GM10248 (cell line): ENCODE measurements at regions not wholly inside any gene's neighbourhood (a gene's known extent, or its start where the extent isn't known, plus 50 kb on each side); places are given as distances from the start of the nearest gene placed in this dataset.
"Not testable (repeated sequence)": the region's sequence is repeated elsewhere in the genome, so short reads cannot be mapped to it uniquely, and the experiment has no call there.

ENCODE experiments used
- CTCF ChIA-PET: fragments of 300-600 bp; sonication (Branson Sonifier 250); formaldehyde crosslinking; extraction: SDS; loops from one replicate; lab custom pipeline; 2021; ENCODE audit warnings: antibody characterized with exemption; lab: Yijun Ruan, JAX
- POLR2A ChIA-PET: fragments of 350-650 bp; sonication (Branson Sonifier 250); formaldehyde crosslinking; extraction: SDS; loops from one replicate; lab custom pipeline; 2020; ENCODE audit warnings: antibody characterized with exemption; lab: Yijun Ruan, JAX
- DNase-seq: peaks from one replicate; pipeline ENCODE4 v3.0.0; 2012; ENCODE audit errors: extremely low spot score
- TF ChIP-seq, protein P1 (sequence below): IDR thresholded peaks from 2 replicates; pipeline ENCODE4 v1.5.1; 2012; ENCODE audit warnings: mild to moderate bottlenecking, low read depth; ENCODE audit errors: extremely low read depth, missing control alignments, control extremely low read depth

DNA sequence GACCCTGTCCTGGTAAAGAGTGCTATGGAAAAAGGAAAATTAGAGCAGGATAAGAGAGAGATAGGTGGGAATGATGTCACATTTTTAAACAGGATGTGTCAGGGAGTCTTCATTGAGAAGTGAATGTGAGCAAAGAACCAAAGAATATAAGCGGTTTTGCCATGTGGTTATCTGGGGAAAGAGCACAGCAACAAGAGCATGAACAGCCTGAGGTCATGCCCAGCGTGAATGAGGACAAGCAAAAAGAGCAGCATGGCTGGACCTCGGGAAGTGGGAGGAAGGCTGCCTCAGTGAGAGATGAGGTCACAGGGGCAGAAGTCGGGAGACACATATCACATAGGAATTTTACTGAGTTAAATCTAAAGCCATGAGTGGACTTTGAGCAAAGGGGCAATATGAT, 82.8 kb upstream of the HES1 start:
- CTCF ChIA-PET: no interaction called here
- no peak for DNase-seq
- POLR2A ChIA-PET: no interaction called here
- TF ChIP-seq, protein P1, sequence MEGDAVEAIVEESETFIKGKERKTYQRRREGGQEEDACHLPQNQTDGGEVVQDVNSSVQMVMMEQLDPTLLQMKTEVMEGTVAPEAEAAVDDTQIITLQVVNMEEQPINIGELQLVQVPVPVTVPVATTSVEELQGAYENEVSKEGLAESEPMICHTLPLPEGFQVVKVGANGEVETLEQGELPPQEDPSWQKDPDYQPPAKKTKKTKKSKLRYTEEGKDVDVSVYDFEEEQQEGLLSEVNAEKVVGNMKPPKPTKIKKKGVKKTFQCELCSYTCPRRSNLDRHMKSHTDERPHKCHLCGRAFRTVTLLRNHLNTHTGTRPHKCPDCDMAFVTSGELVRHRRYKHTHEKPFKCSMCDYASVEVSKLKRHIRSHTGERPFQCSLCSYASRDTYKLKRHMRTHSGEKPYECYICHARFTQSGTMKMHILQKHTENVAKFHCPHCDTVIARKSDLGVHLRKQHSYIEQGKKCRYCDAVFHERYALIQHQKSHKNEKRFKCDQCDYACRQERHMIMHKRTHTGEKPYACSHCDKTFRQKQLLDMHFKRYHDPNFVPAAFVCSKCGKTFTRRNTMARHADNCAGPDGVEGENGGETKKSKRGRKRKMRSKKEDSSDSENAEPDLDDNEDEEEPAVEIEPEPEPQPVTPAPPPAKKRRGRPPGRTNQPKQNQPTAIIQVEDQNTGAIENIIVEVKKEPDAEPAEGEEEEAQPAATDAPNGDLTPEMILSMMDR: no peak

DNA sequence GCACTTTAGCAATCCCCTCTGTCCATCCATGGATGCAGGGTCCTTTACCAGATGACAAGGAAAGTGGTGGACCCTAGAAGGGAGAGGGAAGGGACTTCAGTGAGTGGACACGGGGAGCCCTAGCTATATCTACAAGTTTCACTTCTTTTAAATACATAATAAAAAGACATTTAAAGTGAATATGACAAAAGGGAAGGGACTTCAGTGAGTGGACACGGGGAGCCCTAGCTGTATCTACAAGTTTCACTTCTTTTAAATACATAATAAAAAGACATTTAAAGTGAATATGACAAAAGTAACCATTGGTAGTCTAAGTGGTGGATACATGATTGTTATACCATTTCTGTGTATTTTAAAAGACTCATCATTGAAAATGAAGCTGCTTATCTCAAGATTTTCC, 81.9 kb upstream of the HES1 start:
- DNase-seq: no peak
- CTCF ChIA-PET: no interaction called here
- TF ChIP-seq, protein P1: no peak
- POLR2A ChIA-PET: no interaction called here

DNA sequence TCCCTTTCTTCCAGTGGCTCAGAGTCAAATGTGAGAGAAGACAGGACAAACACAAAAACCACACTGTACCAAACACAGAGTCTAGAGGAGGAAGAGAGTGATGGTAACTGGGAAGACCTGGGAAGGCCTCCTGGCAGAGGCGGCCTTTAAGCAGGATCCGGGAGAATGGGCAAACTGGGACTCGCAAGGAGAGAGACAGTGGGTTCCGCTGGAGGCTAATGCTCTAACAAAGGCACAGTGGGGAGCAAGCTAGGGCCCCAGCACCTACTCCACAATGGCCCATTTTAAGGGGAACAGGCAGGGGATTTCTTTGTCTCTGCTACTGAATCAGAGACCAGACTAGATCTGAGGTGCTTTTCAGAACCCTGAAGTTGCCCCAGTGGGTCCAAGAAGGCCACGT, 81.4 kb upstream of the HES1 start:
- TF ChIP-seq, protein P1: no peak
- no peak for DNase-seq
- ChIA-PET CTCF (interaction anchor here (0.7 to 1.4 kb wide), 3 partner anchors 9 to 12 kb away, joined by 3 to 5 read pairs (median 4); no protein-coding TSS in a partner anchor), POLR2A (no interaction called here)

DNA sequence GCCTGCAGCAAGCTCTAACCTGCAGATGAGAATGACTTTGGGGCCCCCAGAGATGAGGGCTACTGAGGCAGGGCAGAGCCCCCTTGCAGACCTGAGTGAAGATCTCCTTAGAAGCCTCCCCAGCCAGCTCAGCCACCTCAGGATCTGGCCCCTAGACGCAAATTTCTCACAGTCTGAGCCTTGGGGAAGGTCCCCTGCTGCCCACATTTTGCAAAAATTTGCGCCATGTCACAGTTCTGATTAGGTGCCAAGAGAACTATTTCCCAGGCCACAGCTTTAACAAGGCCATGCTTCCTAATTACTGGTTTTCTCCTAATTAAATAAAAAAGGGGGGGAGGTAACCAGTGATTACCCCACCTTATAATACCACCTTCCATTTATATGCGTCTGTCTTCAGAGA, 81.0 kb upstream of the HES1 start:
- TF ChIP-seq, protein P1: no peak
- ChIA-PET POLR2A (no interaction called here), CTCF (interaction anchor here (0.7 to 1.4 kb wide), 3 partner anchors 10 to 12 kb away, joined by 3 to 5 read pairs (median 4); no protein-coding TSS in a partner anchor)
- no peak for DNase-seq

DNA sequence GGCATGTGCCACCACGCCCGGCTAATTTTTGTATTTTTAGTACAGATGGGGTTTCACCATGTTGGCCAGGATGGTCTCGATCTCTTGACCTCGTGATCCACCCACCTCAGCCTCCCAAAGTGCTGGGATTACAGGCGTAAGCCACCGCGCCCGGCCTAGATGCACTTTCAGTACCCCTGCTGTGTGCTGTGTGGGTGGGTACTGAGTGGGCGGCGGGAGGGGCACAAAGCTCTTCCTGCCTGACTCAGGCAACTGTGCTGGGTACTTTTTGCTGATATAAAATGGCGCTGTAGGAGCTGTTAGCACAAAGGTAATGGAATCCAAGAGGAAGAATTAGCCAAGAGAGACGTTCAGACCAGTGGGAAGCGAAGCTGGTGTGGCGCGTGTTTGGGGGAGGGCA, 79.6 kb upstream of the HES1 start:
- DNase-seq, POLR2A ChIA-PET: not testable (repeated sequence)
- CTCF ChIA-PET: interaction anchor here (0.9 to 1.5 kb wide), 2 partner anchors 11 to 391 kb away, joined by 3 to 4 read pairs; no protein-coding TSS in a partner anchor

DNA sequence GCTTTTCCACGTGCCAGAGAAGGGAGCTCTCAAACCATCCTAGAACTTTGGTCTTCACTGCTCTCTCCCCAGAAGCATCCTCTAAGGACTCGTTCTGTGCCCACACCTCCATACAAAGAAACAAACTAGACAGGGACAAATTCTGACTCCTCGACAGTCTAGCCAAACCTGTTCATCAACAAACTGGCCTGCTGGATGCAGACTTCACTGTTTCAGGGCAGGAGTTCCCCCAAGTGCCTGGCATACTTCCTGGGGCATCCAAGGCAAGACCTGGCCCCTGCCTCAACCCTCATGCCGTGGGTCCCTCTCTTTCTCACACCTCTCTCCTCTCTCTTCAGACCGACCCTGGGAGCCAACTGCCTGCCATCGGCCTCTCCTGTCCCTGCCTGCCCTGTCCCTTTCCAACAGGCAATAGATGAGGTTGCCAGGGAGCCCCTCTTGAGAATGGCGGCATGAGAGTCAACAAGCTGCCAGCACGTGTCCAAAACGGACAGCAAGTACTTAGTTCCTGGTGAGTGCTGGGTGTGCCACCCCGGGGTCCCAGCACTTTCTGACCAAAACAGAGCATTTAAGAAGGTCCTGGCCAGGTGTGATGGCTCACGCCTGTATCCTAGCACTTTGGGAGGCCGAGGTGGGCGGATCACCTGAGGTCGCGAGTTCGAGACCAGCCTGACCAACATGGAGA, 79.1 kb upstream of the HES1 start:
- no peak for DNase-seq
- ChIA-PET POLR2A (no interaction called here), CTCF (interaction anchor here (0.9 to 1.5 kb wide), 2 partner anchors 11 to 391 kb away, joined by 3 to 4 read pairs; no protein-coding TSS in a partner anchor)
- TF ChIP-seq, protein P1: no peak

DNA sequence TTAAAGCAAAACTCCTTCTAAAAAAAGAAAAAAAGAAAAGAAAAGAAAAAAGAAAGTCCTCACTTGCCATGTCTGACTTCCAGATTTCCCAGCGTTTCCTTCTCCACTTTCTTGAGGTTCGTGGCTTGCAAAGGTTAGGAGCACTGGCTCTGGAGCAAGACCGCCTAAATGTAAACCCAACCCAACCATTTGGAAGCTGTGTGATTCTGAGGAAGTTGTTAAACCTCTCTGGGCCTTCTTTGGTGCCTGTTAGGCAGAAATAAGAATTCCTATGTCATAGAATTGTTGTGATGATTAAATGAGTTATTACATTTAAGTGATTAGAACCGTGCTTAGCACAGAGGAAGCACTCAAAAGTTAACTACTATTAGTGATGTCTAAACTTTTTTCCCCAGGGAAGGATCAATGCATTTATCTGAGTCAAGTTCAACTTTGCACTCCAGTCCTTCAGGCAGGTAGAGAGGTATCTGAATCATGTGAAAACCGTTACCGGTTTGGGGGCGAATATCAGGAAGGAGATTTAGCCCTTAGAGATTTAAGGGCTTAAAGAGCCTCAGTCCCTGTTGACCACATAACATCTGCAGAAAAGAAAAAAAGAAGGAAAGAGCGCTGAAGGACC, 78.3 kb upstream of the HES1 start:
- DNase-seq: no peak
- TF ChIP-seq, protein P1: no peak
- POLR2A ChIA-PET: interaction anchor here (0.5 kb wide), 1 partner anchor 244 kb away, joined by 3 read pairs; no protein-coding TSS in a partner anchor
- CTCF ChIA-PET: interaction anchor here (1.2 to 3.1 kb wide), 3 partner anchors 13 to 392 kb away, joined by 4 to 17 read pairs (median 5); no protein-coding TSS in a partner anchor
